Thyroid gland (tissue), 4 donors: ENCODE measurements at regions not wholly inside any gene's neighbourhood (a gene's known extent, or its start where the extent isn't known, plus 50 kb on each side); places are given as distances from the start of the nearest gene placed in this dataset.

Experiments
- DNase-seq, 2 donors: peaks; one replicate each; pipeline ENCODE4 v3.0.0-alpha.2; 2019
- H3K27ac ChIP-seq, 3 donors: fragments of 200-600 bp; sonication (generic); 1 replicate in 2 of 3; 2 replicates in 1 of 3; pipeline ENCODE4 v1.5.1; 2016 to 2019; ENCODE audit warnings: mild to moderate bottlenecking in 1 of 3, moderate library complexity in 1 of 3
- H3K27me3 ChIP-seq: fragments of 200-600 bp; sonication (generic); one replicate; pipeline ENCODE4 v1.5.1; 2019
- H3K36me3 ChIP-seq, 2 donors: fragments of 200-600 bp; sonication (generic); one replicate each; pipeline ENCODE4 v1.5.1; 2016 to 2019
- H3K4me1 ChIP-seq, 2 donors: fragments of 200-600 bp; sonication (generic); one replicate each; pipeline ENCODE4 v1.5.1; 2017 to 2019
- H3K4me3 ChIP-seq, 3 donors: fragments of 200-600 bp; sonication (generic); replicated peaks in 1 of 3; 1 replicate in 2 of 3; 2 replicates in 1 of 3; pipeline ENCODE4 v1.5.1; 2016; ENCODE audit warnings: mild to moderate bottlenecking in 1 of 3
- H3K9me3 ChIP-seq: fragments of 200-600 bp; sonication (generic); one replicate; pipeline ENCODE4 v1.5.1; 2017
- POLR2A ChIP-seq, 2 donors: fragments of 450-650 bp; IDR thresholded peaks; one replicate each; pipeline ENCODE4 v1.6.1; 2017; ENCODE audit warnings: antibody characterized with exemption in 2 of 2, mild to moderate bottlenecking in 2 of 2, moderate library complexity in 1 of 2
- WGBS, 2 donors: methylation state at CpG; one replicate each; pipeline ENCODE4 v1.1.5; 2017; 5-methylcytosine and 5-hydroxymethylcytosine counted together
- intact Hi-C: fragments of 100-400 bp; cut with DNase I; formaldehyde crosslinking; loops from one replicate; pipeline ENCODE4 v1.15.1; 2023
- TF ChIP-seq, protein P1 (sequence below), 6 experiments: fragments of 200-600 bp in 3 of 6; fragments of 450-650 bp in 3 of 6; sonication (generic) in 3 of 6; IDR thresholded peaks; one replicate each; pipeline ENCODE4 v1.5.1; 2016 to 2019; ENCODE audit warnings: antibody characterized with exemption in 6 of 6, mild to moderate bottlenecking in 2 of 6, inconsistent platforms in 1 of 6, moderate library complexity in 1 of 6

DNA sequence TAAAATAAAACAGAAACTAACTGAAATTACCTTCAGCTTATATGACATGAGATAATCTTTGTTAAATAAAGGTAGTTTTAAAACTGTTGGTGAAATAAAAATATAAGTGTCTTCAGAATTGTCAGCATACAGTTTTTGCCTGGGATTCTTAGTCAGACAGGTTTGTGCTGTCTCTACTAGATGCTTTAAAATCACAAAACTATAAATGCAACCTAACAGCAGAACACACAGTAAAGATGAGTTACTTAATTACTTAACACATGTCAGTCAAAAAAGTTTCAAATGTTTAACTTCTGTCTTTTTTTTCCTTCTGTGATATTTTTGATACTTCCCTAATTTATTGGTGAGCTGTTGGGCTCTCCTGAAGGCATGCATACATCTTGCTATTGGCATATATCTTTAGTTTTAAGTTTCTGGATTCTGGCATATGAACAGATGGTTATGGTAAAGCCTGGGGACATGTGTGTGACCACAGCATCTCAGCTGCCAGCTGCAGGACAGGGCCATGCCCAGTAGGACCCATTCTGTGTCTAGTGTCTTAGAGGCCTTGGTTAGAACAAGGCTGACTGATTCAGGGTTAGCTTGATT lies 231.1 kb upstream of the NUDT12 start:
- Histone ChIP-seq H3K4me3 (no peak overlapping the region), H3K9me3 (no peaks in the 10 kb centered on the region), H3K4me1 (no peaks in the 10 kb centered on the region), H3K36me3 (no peaks in the 10 kb centered on the region), H3K27ac (no peak overlapping the region), H3K27me3 (no peaks in the 10 kb centered on the region)
- intact Hi-C loops = no loop called here
- DNase-seq = no peak
- TF ChIP-seq, protein P1, sequence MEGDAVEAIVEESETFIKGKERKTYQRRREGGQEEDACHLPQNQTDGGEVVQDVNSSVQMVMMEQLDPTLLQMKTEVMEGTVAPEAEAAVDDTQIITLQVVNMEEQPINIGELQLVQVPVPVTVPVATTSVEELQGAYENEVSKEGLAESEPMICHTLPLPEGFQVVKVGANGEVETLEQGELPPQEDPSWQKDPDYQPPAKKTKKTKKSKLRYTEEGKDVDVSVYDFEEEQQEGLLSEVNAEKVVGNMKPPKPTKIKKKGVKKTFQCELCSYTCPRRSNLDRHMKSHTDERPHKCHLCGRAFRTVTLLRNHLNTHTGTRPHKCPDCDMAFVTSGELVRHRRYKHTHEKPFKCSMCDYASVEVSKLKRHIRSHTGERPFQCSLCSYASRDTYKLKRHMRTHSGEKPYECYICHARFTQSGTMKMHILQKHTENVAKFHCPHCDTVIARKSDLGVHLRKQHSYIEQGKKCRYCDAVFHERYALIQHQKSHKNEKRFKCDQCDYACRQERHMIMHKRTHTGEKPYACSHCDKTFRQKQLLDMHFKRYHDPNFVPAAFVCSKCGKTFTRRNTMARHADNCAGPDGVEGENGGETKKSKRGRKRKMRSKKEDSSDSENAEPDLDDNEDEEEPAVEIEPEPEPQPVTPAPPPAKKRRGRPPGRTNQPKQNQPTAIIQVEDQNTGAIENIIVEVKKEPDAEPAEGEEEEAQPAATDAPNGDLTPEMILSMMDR (IDR thresholded peaks at IDR 0.05) = no peak
- TF ChIP-seq POLR2A (IDR thresholded peaks at IDR 0.05) = no peak

DNA sequence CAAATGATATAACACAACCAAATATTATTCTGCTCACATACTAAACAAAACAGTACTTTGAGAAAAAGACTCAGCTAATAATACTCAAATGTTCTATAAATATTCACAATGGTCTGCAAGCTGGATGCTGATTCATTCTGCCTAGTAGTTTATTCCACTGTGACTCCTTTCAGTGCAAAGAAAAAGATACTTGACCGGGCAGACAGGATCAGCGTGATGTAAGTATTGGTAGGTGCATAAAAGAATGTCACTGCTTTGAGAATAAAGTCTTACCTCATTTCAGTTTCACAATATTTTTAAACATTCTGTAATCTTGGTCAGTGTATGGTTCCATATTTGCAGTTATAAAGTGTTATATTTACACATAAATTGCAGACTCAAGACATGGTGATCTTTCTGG lies 223.0 kb upstream of the NUDT12 start:
- TF ChIP-seq, protein P1 (IDR thresholded peaks at IDR 0.05) = no peak
- TF ChIP-seq POLR2A (IDR thresholded peaks at IDR 0.05) = no peak
- WGBS, 2 donors = 76 to 89% methylated on average over 2 of the region's 2 CpGs
- intact Hi-C loops = no loop called here

DNA sequence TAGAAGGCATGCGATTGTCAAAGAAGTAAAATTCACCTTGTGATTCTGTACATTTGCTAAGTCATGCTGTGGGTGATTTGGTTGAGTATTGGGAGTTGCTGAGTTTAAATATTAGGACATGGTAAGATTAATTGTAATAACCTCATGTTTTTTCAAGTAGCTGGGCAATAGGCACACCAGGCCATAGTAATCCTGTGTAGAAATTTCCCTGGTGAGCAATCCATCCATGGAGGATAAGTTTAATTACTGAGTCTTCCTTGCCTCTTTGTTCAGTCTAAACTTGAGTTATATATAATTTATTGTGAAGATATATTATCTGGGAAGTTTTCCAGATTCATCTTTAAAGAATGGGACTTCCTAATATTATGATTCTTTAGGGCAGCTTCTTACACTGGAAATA lies 221.1 kb upstream of the NUDT12 start:
- no peak for TF ChIP-seq POLR2A (IDR thresholded peaks at IDR 0.05)
- TF ChIP-seq, protein P1 (IDR thresholded peaks at IDR 0.05) = no peak
- Histone ChIP-seq H3K9me3 (no peaks in the 10 kb centered on the region), H3K27me3 (no peaks in the 10 kb centered on the region), H3K4me3 (no peak overlapping the region), H3K4me1 (no peaks in the 10 kb centered on the region), H3K36me3 (no peaks in the 10 kb centered on the region), H3K27ac (no peak overlapping the region)
- DNase-seq = no peak
- intact Hi-C loops = no loop called here
- WGBS, 2 donors = 94 to 97% methylated on average over 1 of the region's 1 CpG

More for the DNA sequence above, 223.0 kb upstream of the NUDT12 start:
- no peaks in the 10 kb centered on the region for H3K4me1 ChIP-seq
- H3K27me3 ChIP-seq = no peaks in the 10 kb centered on the region
- no peaks in the 10 kb centered on the region for H3K36me3 ChIP-seq
- no peak overlapping the region for H3K27ac ChIP-seq
- no peak overlapping the region for H3K4me3 ChIP-seq
- no peaks in the 10 kb centered on the region for H3K9me3 ChIP-seq
- no peak for DNase-seq

DNA sequence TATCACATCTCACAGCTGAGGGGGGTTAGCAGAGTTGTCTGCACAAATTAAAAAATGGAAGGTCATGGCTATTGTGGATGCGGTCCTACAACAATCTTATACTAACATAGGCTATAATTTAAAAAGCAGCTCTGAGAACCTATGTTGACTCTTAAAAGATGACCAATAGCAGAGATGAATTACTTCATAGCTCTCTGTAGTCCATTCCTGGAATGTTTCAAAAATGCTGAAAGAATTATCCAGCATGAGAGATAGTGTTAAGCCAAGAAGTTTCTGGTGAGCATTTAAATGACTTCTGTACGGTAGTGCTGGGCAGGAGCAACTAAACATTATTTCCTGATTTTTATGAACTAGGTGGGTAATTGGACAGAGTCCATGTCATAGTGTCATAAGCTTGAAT lies 218.2 kb upstream of the NUDT12 start:
- H3K4me1 ChIP-seq = no peaks in the 10 kb centered on the region
- TF ChIP-seq POLR2A (IDR thresholded peaks at IDR 0.05) = no peak
- TF ChIP-seq, protein P1 (IDR thresholded peaks at IDR 0.05) = no peak
- H3K9me3 ChIP-seq = no peaks in the 10 kb centered on the region
- no peak overlapping the region for H3K27ac ChIP-seq
- 71 to 87% methylated on average over 2 of the region's 2 CpGs for WGBS, 2 donors
- H3K27me3 ChIP-seq = no peaks in the 10 kb centered on the region
- DNase-seq = no peak
- no peak overlapping the region for H3K4me3 ChIP-seq
- intact Hi-C loops = no loop called here
- no peaks in the 10 kb centered on the region for H3K36me3 ChIP-seq

DNA sequence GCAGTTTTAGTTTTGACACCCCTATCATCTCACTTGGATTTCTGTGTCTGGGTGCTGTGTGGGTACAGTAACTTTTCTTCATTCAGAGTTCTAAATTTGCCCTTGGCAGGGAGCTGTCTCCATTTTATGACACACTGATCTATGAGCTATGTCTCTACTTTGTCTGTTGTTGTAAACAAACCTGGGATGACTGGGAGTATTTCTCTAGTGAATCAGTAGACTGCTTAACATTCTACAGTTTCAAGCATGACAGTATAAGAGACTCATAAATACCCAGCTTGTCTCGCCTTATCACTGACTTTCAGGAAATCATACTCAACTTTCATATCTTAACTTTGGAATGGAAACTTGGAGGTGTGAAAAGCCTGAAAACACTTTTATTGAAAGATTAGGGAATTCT lies 212.1 kb upstream of the NUDT12 start:
- no peak for DNase-seq
- Histone ChIP-seq H3K36me3 (no peaks in the 10 kb centered on the region), H3K9me3 (no peaks in the 10 kb centered on the region), H3K27me3 (no peaks in the 10 kb centered on the region), H3K4me3 (no peak overlapping the region), H3K4me1 (no peaks in the 10 kb centered on the region), H3K27ac (no peak overlapping the region)
- 96% methylated on average over 1 of the region's 1 CpG for WGBS, 2 donors
- TF ChIP-seq, protein P1 (IDR thresholded peaks at IDR 0.05) = no peak
- no peak for TF ChIP-seq POLR2A (IDR thresholded peaks at IDR 0.05)
- intact Hi-C loops = no loop called here
